ENCODE measurements at regions not wholly inside any gene's neighbourhood (a gene's known extent, or its start where the extent isn't known, plus 50 kb on each side); places are given as distances from the start of the nearest gene placed in this dataset.

GRCh38 chr6:65776332-65776731, 69.3 kb upstream of the EYS start:
- TF ChIP-seq POLR2AphosphoS5 (IDR thresholded peaks at IDR 0.05; ENCODE audit: low read depth, low read length) (no peak), TCF12 (IDR thresholded peaks at IDR 0.05; ENCODE audit: low read depth, low read length) (no peak), CTCF (IDR thresholded peaks at IDR 0.05; ENCODE audit: control extremely low read depth in 1 of 3, insufficient read depth in 1 of 3, low read depth in 1 of 3, low read length in 3 of 3) (peak in 2 of 3 experiments; percentile 45 to 50; a peak in 2 of 4 replicates), SUZ12 (IDR thresholded peaks at IDR 0.05; ENCODE audit: low read length) (no peak), POLR2A (IDR thresholded peaks at IDR 0.05; ENCODE audit: control extremely low read depth in 1 of 2, low read depth in 2 of 2, low read length in 2 of 2) (no peak), TAF1 (IDR thresholded peaks at IDR 0.05; ENCODE audit: low read depth, low read length) (no peak), CHD2 (IDR thresholded peaks at IDR 0.05; ENCODE audit: low read length) (no peak), YY1 (IDR thresholded peaks at IDR 0.05; ENCODE audit: low read depth, low read length) (no peak), SRF (IDR thresholded peaks at IDR 0.05; ENCODE audit: low read depth, low read length) (no peak), MAX (IDR thresholded peaks at IDR 0.05) (no peak), SP1 (IDR thresholded peaks at IDR 0.05; ENCODE audit: low read depth, low read length) (peak; percentile 67), EGR1 (IDR thresholded peaks at IDR 0.05; ENCODE audit: borderline replicate concordance, low read depth, low read length) (no peak), RXRA (IDR thresholded peaks at IDR 0.05; ENCODE audit: insufficient read depth, low read depth, low read length) (no peak), EZH2 (IDR thresholded peaks at IDR 0.05; ENCODE audit: low read depth, low read length, severe bottlenecking) (no peak)

Data from H1 (cell line).